IPS DF 4.7 (cell line): ENCODE measurements at regions not wholly inside any gene's neighbourhood (a gene's known extent, or its start where the extent isn't known, plus 50 kb on each side); places are given as distances from the start of the nearest gene placed in this dataset.
"Not testable (repeated sequence)": the region's sequence is repeated elsewhere in the genome, so short reads cannot be mapped to it uniquely, and the experiment has no call there.

ENCODE experiments used
- DNase-seq: peaks from one replicate; pipeline ENCODE4 v3.0.0-alpha.2; 2013; ENCODE audit warnings: low spot score; ENCODE audit errors: extremely low read depth

DNA sequence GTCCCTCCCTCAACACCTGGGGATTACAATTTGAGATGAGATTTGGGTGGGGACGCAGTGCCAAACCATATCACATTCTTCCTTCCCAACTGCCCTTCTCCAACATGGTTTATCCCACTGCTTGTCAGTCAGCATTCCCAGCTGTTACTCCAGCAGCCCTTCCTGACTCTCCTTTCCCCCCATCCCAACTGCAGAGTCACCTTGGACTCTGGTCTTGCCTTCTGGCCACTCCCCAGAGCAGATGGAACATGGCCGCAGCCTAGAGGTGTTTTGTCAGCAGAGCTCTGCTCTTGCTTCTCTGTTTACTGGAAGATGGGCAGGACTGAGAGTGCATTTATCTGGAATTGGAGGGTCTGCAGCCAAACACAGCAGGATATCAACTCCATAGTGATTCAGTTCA is 51.2 kb upstream of the MEX3C start:
- DNase-seq = no peak

DNA sequence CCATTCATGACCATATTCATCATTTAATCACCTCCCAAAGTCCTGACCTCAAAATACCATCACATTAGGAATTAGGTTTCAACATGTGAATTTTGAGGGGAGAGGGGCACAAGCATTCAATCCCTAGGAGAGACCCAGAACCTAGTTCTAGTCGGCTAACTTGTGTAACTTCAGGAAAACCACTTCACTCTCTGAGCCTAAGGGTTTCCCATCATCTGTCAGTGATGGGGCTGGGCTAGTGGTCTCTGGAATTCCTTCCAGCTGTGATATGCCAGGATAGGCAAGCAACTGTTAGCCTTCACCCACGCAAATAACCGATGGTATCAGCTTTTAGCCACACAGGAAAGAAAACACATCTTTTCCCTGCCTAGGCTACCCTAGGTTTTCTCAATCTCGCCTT is 52.5 kb upstream of the MEX3C start:
- DNase-seq = no peak

DNA sequence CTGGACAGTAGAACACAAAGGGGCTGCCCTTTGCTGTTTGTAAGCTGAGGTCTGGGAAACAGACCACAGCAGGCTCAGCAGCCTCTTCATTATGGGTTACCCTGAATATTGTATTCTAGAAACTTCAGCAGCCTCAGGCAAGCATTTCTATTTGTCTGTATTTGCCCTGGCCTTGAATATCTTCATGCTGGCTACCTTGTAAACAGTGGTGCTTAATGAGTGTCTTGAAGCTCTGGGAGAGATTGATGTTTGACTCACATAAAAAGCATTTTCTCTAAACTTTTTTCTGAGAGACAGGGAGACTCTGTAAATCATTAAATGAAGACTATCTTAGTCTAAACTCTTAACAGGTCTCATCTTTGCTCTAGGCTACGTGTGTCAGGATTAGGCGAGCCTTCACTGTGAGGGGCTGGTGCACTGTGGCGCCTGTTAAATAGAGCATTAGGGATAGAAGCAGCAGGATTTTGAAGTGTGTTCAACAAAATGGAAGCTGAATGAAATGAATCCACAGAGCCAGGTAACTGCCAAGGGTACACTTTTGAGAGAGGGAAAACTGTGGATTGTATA is 53.1 kb upstream of the MEX3C start:
- DNase-seq = no peak

- no peak for DNase-seq
Observed at GRCh38 chr18:51251625-51252024, 54.1 kb upstream of the MEX3C start.

DNA sequence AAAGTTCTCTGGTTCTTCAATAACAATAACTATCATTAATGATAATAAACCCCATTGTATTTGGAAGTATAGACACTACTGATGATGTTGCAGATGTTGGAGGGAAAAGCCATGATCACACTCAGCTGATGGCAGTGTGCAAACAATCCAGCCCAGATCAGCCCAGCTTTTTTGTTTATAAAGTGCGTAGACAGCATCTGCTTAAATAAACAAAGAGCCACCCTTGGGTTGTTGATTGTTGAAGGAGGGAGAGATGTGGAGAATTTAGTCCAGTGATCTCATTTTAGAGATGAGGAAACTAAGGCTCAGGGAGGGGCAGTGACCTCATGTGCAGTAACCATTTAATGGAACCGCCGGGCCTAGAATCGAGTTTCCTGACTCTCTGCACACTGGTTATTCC is 56.0 kb upstream of the MEX3C start:
- DNase-seq = no peak

DNA sequence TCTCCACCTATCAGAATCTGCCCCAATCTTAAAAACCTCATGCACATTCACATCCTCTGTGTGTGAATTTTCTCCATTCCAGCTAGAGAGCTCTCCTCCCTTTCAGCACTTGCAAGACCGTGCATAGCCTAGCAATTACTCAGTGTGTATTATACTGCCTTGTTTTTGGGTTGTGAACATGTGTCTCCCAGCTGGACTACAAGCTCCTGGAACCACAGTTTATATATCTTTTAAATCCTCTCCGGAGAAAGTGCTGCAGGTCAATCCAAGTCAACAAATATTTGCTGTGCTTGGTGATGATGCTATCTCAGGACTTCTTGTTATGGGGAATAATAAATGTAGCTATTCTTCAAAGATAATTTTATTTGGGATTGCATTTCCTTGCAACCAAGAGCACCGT is 58.2 kb upstream of the MEX3C start:
- DNase-seq = no peak

DNA sequence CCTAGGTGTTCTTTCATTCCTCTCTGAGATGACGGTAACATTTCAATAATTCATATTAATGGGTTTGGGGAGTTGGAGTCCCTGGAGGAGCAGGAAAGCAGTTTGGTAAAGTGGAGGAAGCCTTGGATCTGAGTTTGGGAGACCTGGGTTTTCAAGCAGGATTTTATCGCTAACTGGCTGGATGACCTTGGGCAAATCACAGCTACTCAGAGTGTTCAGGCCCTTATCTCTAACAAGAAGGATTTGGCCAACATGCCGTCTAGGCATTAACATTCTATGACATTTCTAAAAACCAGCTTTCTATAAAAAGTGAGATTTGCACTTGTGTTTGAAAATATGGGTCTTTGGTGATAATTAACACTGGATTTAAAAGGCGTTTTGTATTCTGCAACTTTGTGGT is 59.7 kb upstream of the MEX3C start:
- DNase-seq = no peak

- DNase-seq = no peak
Observed at GRCh38 chr18:51260118-51260517, 62.6 kb upstream of the MEX3C start.

DNA sequence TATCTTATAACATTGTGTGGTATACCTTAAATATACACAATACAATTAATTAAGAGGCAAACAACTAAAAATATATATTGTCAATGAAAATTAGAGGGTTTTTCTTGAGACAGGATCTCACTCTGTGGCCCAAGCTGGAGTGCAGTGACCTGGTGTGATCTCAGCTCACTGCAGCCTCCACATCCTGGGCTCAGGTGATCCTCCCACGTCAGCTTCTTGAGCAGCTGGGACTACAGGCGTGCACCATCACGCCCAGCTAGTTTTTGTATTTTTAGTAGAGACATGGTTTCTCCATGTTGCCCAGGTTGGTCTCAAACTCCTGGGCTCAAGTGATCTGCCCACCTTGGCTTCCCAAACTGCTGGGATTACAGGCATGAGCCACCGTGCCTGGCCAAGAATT is 68.6 kb upstream of the MEX3C start:
- not testable (repeated sequence) for DNase-seq

GRCh38 chr18:51266773-51267172 is 69.3 kb upstream of the MEX3C start:
- no peak for DNase-seq

DNA sequence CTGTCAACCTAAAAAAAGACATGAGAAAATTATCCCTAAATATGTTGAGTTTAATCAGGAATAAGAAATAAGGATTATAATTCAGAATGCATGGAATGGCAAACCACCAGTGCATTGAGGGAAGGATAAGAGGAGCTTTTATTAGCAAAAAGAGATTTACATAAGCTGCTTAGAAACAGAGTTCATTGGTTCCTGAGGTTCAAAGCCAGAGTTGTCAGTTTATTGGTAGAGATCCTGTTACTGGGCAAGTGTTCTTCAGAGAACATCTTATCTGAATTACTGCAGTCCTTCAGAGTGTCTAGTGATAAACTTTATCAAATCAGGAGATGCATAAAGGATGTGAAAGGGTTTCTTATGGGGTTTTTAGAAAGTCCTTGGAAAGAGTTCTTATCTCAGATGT is 76.0 kb upstream of the MEX3C start:
- no peak for DNase-seq

DNA sequence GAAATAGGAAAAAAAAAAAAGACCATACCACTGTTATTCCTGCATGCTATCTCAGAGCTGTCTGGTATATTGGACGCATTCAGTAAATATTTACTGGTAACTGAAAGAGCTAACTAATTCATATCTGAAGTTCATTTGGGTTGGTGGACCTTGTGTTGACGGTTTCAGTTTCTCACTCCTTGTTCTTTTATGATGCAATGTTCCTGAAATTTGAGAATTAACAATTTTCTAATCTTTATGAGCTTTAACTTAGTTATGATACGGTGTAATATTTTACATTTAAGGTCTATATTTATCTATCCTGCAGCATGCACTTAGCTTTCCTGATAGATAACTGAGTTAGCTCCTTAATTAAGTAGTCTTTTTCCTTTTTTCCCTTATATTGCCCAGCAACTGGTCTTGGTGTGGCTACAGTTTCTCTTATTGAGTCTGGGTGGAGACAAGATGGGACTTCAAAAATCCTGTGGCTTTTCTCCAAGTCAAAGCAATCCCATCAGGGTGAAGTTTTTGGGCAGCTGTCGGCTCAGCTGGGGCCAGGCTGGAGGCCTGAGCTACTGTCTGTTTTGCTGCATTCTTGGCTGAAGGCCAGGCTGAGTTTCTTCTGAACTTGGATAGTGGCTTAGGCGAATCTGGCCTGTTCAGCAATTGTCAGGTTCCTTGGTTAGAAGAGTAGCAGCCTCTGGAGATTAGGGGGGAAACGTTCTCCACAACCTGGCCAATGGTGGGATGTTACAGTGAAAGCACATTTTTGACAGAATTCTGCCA is 78.4 kb upstream of the MEX3C start:
- no peak for DNase-seq

GRCh38 chr18:51278045-51278649 is 80.7 kb upstream of the MEX3C start:
- DNase-seq = peak; percentile 72

DNA sequence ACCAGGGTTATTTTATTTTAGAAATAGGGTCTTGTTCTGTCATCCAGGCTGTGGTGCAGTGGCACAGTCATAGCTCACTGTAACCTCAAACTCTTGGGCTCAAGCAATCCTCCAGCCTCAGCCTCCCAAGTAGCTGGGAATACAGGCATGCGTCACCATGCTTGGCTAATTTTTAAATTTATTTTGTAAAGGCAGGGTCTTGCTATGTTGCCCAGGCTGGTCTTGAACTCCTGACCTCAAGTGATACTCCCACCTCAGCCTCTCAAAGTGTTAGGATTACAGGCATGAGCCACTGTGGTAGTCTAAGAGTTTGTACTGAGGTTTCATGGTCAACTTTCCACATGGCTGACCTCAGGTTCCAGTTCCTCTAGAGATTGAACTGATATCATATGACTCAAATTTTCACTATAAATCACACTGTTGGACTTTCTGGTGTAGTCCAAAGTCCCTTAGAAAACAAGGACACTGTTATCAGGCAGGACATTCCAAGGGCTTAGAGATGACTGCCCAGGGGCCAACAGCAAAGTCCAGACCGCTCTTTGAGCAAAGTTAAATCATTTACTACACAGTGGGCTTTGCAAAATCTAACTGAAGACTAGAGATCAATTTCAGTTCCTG is 82.0 kb upstream of the MEX3C start:
- DNase-seq = no peak

DNA sequence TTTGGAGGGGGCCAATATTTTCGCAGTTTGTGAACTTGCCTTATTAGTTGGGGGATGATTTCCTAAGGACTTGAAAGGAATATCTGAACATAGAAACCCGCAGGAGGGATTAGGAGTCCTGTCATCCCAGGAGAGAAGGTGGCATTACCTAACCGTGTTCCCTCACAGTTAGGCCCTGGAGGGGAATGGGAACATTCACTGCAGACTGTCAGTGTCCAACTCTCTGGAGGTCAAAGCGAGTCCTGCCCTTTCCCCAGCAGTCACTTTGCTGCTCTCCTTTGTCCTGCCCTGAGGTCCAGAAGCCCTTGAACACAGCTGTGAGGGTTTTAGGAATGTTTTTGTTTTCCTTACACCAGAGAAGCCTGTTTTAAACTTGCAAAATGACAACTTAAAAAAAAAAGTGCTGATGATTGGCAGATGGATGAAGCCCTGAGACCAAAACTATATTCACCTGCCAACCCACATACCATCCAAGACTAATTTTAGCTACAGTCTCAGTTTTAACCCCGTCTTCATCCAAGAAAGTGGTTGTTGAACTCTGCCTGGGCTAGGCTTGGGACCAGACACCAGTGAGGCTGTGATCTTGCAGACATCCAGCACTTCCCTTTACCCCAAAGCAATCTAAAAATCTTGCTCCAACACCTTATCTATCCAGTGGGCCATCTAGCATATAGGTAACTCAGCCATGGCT is 90.5 kb upstream of the MEX3C start:
- no peak for DNase-seq

- DNase-seq = no peak
Observed at GRCh38 chr18:51288582-51288981, 91.1 kb upstream of the MEX3C start.

- DNase-seq = no peak
Observed at GRCh38 chr18:51290860-51291259, 93.4 kb upstream of the MEX3C start.

DNA sequence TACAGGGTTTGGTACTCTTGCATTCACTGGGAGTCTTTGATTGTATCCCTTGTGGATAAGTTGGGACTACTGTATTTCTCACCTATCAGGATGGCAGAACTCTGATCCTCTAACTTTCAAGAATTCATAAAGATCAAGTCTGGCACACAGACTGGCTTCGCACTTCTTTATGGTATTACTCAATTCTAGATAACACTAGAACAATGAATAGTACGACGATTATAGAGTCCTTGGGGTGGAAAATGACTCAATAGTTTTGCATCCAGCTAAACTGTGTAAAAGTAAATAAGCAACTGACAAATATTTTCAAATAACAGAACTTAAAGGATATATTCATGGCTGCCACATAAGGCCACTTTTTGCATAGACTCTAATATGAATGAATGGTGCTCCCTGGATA is 103.4 kb upstream of the MEX3C start:
- DNase-seq = no peak

DNA sequence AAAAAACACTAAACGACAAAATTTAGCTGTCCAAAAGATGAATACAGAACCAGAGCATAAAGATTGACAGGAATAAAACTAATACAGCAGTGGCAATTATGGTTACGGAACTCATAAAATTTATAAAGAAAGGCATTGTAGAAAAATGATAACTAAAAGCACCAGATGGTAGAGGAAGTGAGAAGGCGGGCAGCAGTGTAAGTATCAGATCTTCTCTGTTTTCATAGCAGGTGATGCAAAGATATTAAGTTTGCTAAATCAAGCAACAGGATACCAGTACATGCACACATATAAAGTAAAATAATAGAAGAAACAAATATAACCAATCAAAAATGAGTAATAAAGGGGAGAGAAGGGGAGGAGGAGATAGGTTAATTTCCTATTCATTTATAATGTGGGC is 103.9 kb upstream of the MEX3C start:
- DNase-seq = no peak

- DNase-seq = no peak
Observed at GRCh38 chr18:51316677-51317076, 119.2 kb upstream of the MEX3C start.

GRCh38 chr18:51321696-51322095 is 124.2 kb upstream of the MEX3C start:
- no peak for DNase-seq

- no peak for DNase-seq
Observed at GRCh38 chr18:51323961-51324360, 126.5 kb upstream of the MEX3C start.
